Prostate gland (tissue), 2 donors: ENCODE measurements at regions not wholly inside any gene's neighbourhood (a gene's known extent, or its start where the extent isn't known, plus 50 kb on each side); places are given as distances from the start of the nearest gene placed in this dataset.

ENCODE experiments used
- DNase-seq: peaks from one replicate; pipeline ENCODE4 v3.0.0-alpha.2; 2019; ENCODE audit warnings: low spot score
- H3K27ac ChIP-seq, 2 donors: fragments of 200-600 bp; sonication (generic); 2 replicates each; pipeline ENCODE4 v1.5.1; 2017 to 2019
- H3K27me3 ChIP-seq: fragments of 200-600 bp; sonication (generic); replicated peaks from 2 replicates; pipeline ENCODE4 v1.5.1; 2019; ENCODE audit not compliant: insufficient read depth
- H3K36me3 ChIP-seq, 2 donors: fragments of 200-600 bp; sonication (generic); 1 replicate in 1 of 2; 2 replicates in 1 of 2; pipeline versions ENCODE4 v1.5.1 to v1.8.1; 2017 to 2019
- H3K4me1 ChIP-seq: fragments of 200-600 bp; sonication (generic); replicated peaks from 2 replicates; pipeline ENCODE4 v1.5.1; 2019
- H3K4me3 ChIP-seq, 2 donors: fragments of 200-600 bp; sonication (generic); 2 replicates each; pipeline ENCODE4 v1.5.1; 2017 to 2019
- H3K9me3 ChIP-seq: fragments of 200-600 bp; sonication (generic); 2 replicates; pipeline ENCODE4 v1.5.1; 2017
- CTCF ChIP-seq, 4 experiments: fragments of 200-600 bp in 2 of 4; fragments of 450-650 bp in 2 of 4; sonication (generic) in 2 of 4; IDR thresholded peaks; 1 replicate in 3 of 4; 2 replicates in 1 of 4; pipeline ENCODE4 v1.5.1; 2016 to 2019; ENCODE audit warnings: antibody characterized with exemption in 4 of 4, mild to moderate bottlenecking in 2 of 4, moderate library complexity in 2 of 4
- POLR2A ChIP-seq: fragments of 450-650 bp; IDR thresholded peaks from one replicate; pipeline ENCODE4 v1.6.1; 2016; ENCODE audit warnings: antibody characterized with exemption, mild to moderate bottlenecking
- POLR2AphosphoS5 ChIP-seq: sonication (generic); formaldehyde crosslinking; IDR thresholded peaks from one replicate; pipeline ENCODE4 v1.6.1; 2017; ENCODE audit warnings: antibody characterized with exemption
- WGBS: methylation state at CpG from one replicate; pipeline ENCODE4 v1.1.5; 2018; 5-methylcytosine and 5-hydroxymethylcytosine counted together
- intact Hi-C: fragments of 100-400 bp; cut with DNase I; formaldehyde crosslinking; loops from one replicate; pipeline ENCODE4 v1.14.2; 2022

- no peak overlapping the region for H3K4me3 ChIP-seq
- TF ChIP-seq CTCF (IDR thresholded peaks at IDR 0.05) (no peak), POLR2AphosphoS5 (peak; percentile 83), POLR2A (no peak)
- WGBS, result 45% methylated on average over 13 of the region's 13 CpGs
- peak; percentile 86 for DNase-seq
- H3K4me1 ChIP-seq, result peaks cover 35% of the 10 kb centered on the region
- H3K27ac ChIP-seq, result peak overlapping the region; percentile 96 to 98
- no peaks in the 10 kb centered on the region for H3K27me3 ChIP-seq
- no peaks in the 10 kb centered on the region for H3K36me3 ChIP-seq
- no peaks in the 10 kb centered on the region for H3K9me3 ChIP-seq
- intact Hi-C loops, result loop anchor here (5.0 kb wide), 2 partner anchors 83 to 417 kb away; partner anchors contain the start of gene ADAM10
Observed at GRCh38 chr15:58329781-58330671, 101.8 kb upstream of the LIPC start.

GRCh38 chr15:58330741-58331559 lies 100.8 kb upstream of the LIPC start:
- Histone ChIP-seq H3K4me3 (no peak overlapping the region), H3K9me3 (no peaks in the 10 kb centered on the region), H3K27ac (peak overlapping the region; percentile 96 to 98), H3K4me1 (peaks cover 35% of the 10 kb centered on the region), H3K36me3 (no peaks in the 10 kb centered on the region), H3K27me3 (no peaks in the 10 kb centered on the region)
- WGBS, result 62% methylated on average over 8 of the region's 8 CpGs
- no peak for DNase-seq
- no peak for TF ChIP-seq POLR2A
- no peak for TF ChIP-seq POLR2AphosphoS5
- no peak for TF ChIP-seq CTCF (IDR thresholded peaks at IDR 0.05)
- intact Hi-C loops, result loop anchor here (5.0 kb wide), 2 partner anchors 84 to 416 kb away; partner anchors contain the start of gene ADAM10

GRCh38 chr15:58331560-58331912 lies 100.3 kb upstream of the LIPC start:
- Histone ChIP-seq H3K4me3 (no peak overlapping the region), H3K27me3 (no peaks in the 10 kb centered on the region), H3K4me1 (peaks cover 35% of the 10 kb centered on the region), H3K36me3 (no peaks in the 10 kb centered on the region), H3K9me3 (no peaks in the 10 kb centered on the region), H3K27ac (peak overlapping the region; percentile 96 to 98)
- intact Hi-C loops, result loop anchor here (5.0 kb wide), 2 partner anchors 84 to 416 kb away; partner anchors contain the start of gene ADAM10
- no peak for DNase-seq
- 32% methylated on average over 2 of the region's 2 CpGs for WGBS
- TF ChIP-seq CTCF (IDR thresholded peaks at IDR 0.05) (no peak), POLR2A (no peak), POLR2AphosphoS5 (no peak)

DNA sequence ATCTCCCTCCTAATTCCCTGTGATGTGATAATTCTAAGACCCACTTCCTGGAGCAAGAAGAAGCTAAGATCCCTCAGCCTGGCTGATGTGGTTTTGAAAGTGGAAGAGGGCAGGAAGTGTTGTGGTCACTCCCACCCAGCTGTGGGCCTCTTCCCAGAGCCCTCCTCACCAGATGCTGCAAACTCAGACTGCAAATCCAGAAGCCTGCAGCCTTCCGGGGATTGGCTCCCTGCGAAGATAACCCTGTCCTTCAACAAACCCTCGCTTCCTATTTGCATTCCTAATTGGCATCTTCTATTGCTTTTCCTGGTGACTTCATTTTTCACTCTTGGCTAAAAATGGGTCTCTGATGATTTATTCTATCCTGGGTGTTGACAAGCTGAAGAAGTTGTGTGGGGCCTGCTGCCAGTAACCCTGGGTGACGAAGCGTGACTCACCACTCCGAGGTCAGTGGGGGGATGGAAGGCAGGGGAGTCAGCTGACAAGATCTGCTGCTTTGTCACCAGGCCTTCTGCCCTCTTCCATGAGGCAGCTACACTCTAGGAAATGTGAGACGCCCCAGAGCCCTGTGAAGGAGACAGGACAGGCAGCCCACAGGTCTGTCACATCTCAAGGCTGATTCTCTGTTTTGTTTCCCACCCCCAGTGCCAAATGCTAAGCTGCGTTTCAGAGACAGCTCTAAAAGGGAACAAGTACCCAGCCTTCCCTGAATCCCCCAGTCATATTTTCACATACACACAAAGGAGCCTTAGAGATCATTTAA lies 99.7 kb upstream of the LIPC start:
- intact Hi-C loops, result loop anchor here (2.0 to 5.0 kb wide), 3 partner anchors 85 to 415 kb away; partner anchors contain the start of gene ADAM10
- 2% methylated on average over 8 of the region's 8 CpGs for WGBS
- TF ChIP-seq POLR2A, result peak; percentile 42
- TF ChIP-seq POLR2AphosphoS5, result peak; percentile 96
- no peak for TF ChIP-seq CTCF (IDR thresholded peaks at IDR 0.05)
- DNase-seq, result peak; percentile 95
- Histone ChIP-seq H3K27ac (peak overlapping the region; percentile 96 to 98), H3K4me3 (no peak overlapping the region), H3K27me3 (no peaks in the 10 kb centered on the region), H3K4me1 (peaks cover 35% of the 10 kb centered on the region), H3K36me3 (no peaks in the 10 kb centered on the region), H3K9me3 (no peaks in the 10 kb centered on the region)
